ENCODE measurements at regions not wholly inside any gene's neighbourhood (a gene's known extent, or its start where the extent isn't known, plus 50 kb on each side); places are given as distances from the start of the nearest gene placed in this dataset.

GRCh38 chr6:49087369-49087768 is 375.7 kb downstream of the MMUT start:
- Mint-ChIP-seq H3K4me1 (ENCODE audit: low read depth) (no peaks in the 10 kb centered on the region), H3K27ac (ENCODE audit: unreplicated experiment) (no peak overlapping the region), H3K4me3 (ENCODE audit: unreplicated experiment) (no peak overlapping the region), H3K9me3 (ENCODE audit: low read depth) (no peaks in the 10 kb centered on the region), H3K36me3 (ENCODE audit: low read depth) (no peaks in the 10 kb centered on the region), H3K27me3 (ENCODE audit: low read depth) (no peaks in the 10 kb centered on the region)
- TF ChIP-seq CTCF (IDR thresholded peaks at IDR 0.05), result no peak
- DNase-seq (ENCODE audit: low spot score), result no peak

GRCh38 chr6:49082611-49083010 is 380.4 kb downstream of the MMUT start:
- no peak overlapping the region for H3K27ac Mint-ChIP-seq (ENCODE audit: unreplicated experiment)
- H3K4me1 Mint-ChIP-seq (ENCODE audit: low read depth), result no peaks in the 10 kb centered on the region
- no peaks in the 10 kb centered on the region for H3K27me3 Mint-ChIP-seq (ENCODE audit: low read depth)

GRCh38 chr6:49072885-49073620 is 390.0 kb downstream of the MMUT start:
- TF ChIP-seq CTCF (IDR thresholded peaks at IDR 0.05), result no peak
- H3K4me1 Mint-ChIP-seq (ENCODE audit: low read depth), result no peaks in the 10 kb centered on the region
- H3K36me3 Mint-ChIP-seq (ENCODE audit: low read depth), result no peaks in the 10 kb centered on the region
- H3K9me3 Mint-ChIP-seq (ENCODE audit: low read depth), result peaks cover 9% of the 10 kb centered on the region
- H3K4me3 Mint-ChIP-seq (ENCODE audit: unreplicated experiment), result no peak overlapping the region
- no peak overlapping the region for H3K27ac Mint-ChIP-seq (ENCODE audit: unreplicated experiment)
- no peaks in the 10 kb centered on the region for H3K27me3 Mint-ChIP-seq (ENCODE audit: low read depth)
- DNase-seq (ENCODE audit: low spot score), result no peak

More at GRCh38 chr6:49082611-49083010, 380.4 kb downstream of the MMUT start:
- Mint-ChIP-seq H3K9me3 (ENCODE audit: low read depth) (peaks cover 5% of the 10 kb centered on the region), H3K4me3 (ENCODE audit: unreplicated experiment) (no peak overlapping the region), H3K36me3 (ENCODE audit: low read depth) (no peaks in the 10 kb centered on the region)
- DNase-seq (ENCODE audit: low spot score), result no peak
- no peak for TF ChIP-seq CTCF (IDR thresholded peaks at IDR 0.05)

GRCh38 chr6:49072146-49072545 is 390.9 kb downstream of the MMUT start:
- Mint-ChIP-seq H3K27me3 (ENCODE audit: low read depth) (no peaks in the 10 kb centered on the region), H3K9me3 (ENCODE audit: low read depth) (peaks cover 10% of the 10 kb centered on the region), H3K27ac (ENCODE audit: unreplicated experiment) (no peak overlapping the region), H3K36me3 (ENCODE audit: low read depth) (no peaks in the 10 kb centered on the region), H3K4me1 (ENCODE audit: low read depth) (no peaks in the 10 kb centered on the region), H3K4me3 (ENCODE audit: unreplicated experiment) (no peak overlapping the region)
- no peak for TF ChIP-seq CTCF (IDR thresholded peaks at IDR 0.05)
- DNase-seq (ENCODE audit: low spot score), result no peak

GRCh38 chr6:49070411-49070810 is 392.6 kb downstream of the MMUT start:
- Mint-ChIP-seq H3K4me1 (ENCODE audit: low read depth) (no peaks in the 10 kb centered on the region), H3K27me3 (ENCODE audit: low read depth) (no peaks in the 10 kb centered on the region), H3K9me3 (ENCODE audit: low read depth) (peaks cover 11% of the 10 kb centered on the region), H3K4me3 (ENCODE audit: unreplicated experiment) (no peak overlapping the region), H3K36me3 (ENCODE audit: low read depth) (no peaks in the 10 kb centered on the region), H3K27ac (ENCODE audit: unreplicated experiment) (no peak overlapping the region)
- TF ChIP-seq CTCF (IDR thresholded peaks at IDR 0.05), result no peak
- DNase-seq (ENCODE audit: low spot score), result no peak

Measured in chondrocyte (in vitro differentiated cells).